ENCODE measurements at regions not wholly inside any gene's neighbourhood (a gene's known extent, or its start where the extent isn't known, plus 50 kb on each side); places are given as distances from the start of the nearest gene placed in this dataset.
"Not testable (repeated sequence)": the region's sequence is repeated elsewhere in the genome, so short reads cannot be mapped to it uniquely, and the experiment has no call there.

DNA sequence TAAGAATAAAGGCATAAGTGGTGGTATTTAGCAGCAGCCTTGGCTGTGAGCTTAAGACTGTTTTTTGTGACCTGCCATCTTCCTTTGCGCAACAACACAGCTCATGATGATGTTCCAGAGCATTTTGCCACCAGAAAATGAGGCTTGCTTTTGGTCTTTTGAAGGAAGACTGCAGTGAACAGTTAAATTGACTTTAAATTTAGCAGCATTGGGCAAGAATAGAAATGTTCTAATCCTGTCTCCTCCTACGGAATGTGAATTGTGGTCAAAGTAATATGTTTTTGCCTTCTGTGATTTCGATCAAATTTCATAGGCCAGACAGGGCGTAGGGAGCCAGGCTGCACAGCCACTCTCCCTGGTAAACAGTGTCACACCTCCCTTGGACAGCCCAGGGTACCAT is 460.7 kb upstream of the RASGRP1 start:
- no peak for DNase-seq (ENCODE audit: low read depth)

DNA sequence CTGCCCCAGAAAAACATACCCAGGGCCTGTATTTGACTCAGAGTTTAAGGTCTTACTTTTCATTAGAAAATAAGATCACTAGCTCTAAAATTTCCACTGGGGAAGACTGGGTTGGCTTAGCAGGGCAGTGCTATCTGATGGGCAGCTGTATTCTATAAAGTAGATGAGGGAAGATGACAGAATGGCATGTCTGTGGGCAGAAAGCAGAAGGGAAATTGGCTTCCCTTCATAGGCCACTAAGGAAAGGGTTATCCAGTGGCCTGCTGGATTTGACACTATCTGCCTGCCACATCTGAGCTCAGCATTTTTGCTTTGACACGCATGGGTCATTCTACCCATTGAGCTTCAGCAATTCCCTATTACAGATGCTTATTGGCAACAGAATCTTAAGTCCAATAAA is 461.3 kb upstream of the RASGRP1 start:
- no peak for DNase-seq (ENCODE audit: low read depth)

- DNase-seq (ENCODE audit: low read depth), result no peak
Observed at GRCh38 chr15:39028069-39028468, 463.5 kb upstream of the RASGRP1 start.

- DNase-seq (ENCODE audit: low read depth), result no peak
Observed at GRCh38 chr15:39029741-39030140, 465.1 kb upstream of the RASGRP1 start.

DNA sequence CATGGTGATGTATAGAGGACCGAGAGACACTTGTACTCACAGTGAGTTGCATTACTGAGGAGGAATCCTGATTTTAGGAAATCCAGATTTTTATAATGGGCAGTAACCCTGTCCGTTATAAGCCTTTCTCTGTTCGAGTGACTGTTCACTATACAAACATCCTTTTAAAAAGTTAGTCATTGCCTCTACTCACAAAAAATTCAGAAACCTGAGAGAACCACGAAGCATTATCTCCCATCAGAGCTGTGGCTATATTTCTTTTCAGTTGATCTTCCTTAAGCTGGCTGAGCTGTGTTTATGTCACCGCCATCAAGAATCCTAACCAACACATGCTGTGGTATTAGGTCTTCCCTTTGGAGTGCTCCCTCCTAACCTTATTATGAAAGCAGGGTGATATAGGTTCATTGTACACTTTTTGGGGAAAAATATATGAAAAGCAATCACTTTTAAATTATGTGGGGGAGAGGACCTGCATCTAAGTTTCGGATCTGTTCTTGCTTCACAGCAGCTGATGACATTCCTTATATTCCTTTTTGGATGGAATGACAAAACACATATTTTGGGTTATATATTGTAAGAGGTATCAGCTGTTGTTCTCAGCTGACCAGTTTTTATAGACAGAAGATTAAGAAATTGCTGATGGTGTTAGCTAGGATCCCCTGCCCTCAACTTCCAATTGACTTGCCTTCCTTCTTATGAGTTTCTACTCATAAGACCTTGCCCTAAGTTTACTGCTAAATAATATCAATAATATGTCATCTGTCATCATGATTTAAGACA is 465.9 kb upstream of the RASGRP1 start:
- no peak for DNase-seq (ENCODE audit: low read depth)

- DNase-seq (ENCODE audit: low read depth), result no peak
Observed at GRCh38 chr15:39031596-39031995, 467.0 kb upstream of the RASGRP1 start.

- DNase-seq (ENCODE audit: low read depth), result no peak
Observed at GRCh38 chr15:39034816-39035215, 470.2 kb upstream of the RASGRP1 start.

DNA sequence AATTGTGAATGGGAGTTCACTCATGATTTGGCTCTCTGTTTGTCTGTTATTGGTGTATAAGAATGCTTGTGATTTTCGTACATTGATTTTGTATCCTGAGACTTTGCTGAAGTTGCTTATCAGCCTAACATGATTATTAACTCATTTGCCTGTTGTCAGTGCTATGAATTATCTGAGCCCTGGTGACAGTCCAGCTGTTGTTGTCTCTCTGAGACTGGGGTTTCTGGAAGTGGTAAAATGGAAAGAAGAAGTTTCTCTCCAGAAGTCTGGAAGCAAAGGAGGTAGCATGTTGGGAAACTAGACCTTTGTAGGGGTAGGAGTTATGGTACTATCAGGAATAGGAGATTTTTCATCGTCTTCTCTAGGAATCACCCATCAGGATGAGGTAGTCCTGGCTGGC is 473.0 kb upstream of the RASGRP1 start:
- DNase-seq (ENCODE audit: low read depth), result not testable (repeated sequence)

DNA sequence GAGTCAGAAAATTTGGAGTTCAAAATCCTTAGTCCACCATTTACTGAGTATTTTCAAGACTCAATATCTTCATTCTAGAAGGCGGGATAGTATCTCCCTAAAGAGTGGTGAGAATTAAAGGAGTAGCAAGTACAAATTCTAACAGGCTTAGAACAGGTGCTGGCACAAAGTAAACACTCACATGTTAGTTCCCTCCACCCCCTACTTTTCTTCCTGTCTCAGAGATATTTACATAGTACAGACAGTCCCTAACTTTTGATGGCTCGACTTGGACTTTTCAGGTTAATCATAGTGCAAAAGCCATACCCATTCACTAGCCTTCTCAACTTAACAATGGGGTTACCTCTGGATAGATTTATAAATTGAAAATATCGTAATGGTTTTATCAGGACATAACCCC is 476.2 kb upstream of the RASGRP1 start:
- no peak for DNase-seq (ENCODE audit: low read depth)

DNA sequence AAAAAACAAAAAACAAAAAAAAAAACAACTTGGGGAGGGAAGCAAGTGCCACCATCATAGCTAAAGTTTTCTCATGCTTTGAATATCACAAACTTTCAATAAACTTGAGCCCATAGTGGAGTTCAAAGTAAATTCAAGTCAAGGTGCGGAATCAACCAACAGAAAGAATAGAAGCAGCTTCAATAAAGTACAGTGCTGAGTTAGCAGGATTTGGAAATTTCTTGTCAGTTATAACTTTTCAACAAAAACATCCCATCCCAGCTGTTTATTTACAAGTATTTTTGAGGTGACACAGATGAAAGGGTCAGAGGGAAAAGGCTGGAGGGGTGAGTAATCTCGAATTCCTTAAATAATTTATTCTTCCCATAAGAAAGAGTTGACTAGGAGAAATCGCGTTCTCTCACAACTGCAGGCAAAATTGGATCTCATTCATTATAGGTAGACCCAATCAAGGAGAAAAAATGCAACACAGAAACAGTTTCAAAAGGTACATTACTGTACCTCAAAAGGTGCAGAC is 477.4 kb upstream of the RASGRP1 start:
- DNase-seq (ENCODE audit: low read depth), result no peak

DNA sequence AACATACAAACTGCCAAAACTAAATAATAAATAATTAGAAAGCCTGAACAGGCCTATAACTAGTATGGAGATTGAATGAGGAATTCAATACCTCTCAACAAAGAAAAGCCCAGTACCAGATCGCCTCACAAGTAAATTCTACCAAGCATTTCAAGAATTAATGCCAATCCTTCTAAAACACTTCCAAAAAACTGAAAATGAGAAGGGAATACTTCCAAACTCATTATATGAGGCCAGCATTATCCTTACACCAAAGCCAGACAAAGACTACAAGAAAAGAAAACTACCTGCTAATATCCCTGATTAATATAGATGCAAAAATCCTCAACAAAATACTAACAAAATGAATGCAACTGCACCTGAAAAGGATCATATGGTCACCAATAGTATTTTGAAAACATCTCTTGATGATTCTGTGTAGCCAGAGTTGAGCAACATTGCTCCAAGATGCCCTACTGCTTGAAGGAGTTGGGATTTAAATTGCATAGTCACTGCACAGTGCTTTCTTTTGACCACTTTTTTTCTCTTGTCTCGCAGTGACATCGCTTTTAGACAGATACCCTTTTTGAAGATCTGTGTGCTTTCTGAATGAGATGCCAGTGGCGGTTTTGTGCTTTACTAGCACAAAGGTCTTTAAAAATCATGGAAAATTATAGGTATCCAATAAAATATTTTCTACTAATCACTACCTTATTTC is 487.2 kb upstream of the RASGRP1 start:
- DNase-seq (ENCODE audit: low read depth), result no peak

GRCh38 chr15:39052323-39052705 is 487.7 kb upstream of the RASGRP1 start:
- no peak for DNase-seq (ENCODE audit: low read depth)

DNA sequence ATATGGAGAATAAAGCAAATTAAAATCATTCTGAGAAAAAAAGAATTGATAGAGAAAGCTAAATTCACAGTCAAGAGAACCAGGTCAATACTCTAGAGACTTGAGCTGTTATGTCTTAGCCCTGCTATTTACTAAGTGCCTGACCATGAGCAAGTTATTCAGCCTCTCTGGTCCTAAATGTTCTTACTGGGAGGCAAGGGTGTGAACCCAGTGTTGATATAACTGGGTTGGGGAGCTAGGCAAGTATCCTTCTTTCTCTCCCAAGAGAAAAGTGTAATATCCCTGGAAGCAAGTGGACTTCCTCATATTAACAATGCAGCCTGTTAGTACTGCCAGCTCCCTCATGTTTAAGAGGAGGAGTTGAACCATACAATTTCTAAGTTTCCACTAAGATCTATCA is 488.9 kb upstream of the RASGRP1 start:
- DNase-seq (ENCODE audit: low read depth), result no peak

GRCh38 chr15:39054128-39054732 is 489.6 kb upstream of the RASGRP1 start:
- no peak for DNase-seq (ENCODE audit: low read depth)

- no peak for DNase-seq (ENCODE audit: low read depth)
Observed at GRCh38 chr15:39056357-39056756, 491.7 kb upstream of the RASGRP1 start.

DNA sequence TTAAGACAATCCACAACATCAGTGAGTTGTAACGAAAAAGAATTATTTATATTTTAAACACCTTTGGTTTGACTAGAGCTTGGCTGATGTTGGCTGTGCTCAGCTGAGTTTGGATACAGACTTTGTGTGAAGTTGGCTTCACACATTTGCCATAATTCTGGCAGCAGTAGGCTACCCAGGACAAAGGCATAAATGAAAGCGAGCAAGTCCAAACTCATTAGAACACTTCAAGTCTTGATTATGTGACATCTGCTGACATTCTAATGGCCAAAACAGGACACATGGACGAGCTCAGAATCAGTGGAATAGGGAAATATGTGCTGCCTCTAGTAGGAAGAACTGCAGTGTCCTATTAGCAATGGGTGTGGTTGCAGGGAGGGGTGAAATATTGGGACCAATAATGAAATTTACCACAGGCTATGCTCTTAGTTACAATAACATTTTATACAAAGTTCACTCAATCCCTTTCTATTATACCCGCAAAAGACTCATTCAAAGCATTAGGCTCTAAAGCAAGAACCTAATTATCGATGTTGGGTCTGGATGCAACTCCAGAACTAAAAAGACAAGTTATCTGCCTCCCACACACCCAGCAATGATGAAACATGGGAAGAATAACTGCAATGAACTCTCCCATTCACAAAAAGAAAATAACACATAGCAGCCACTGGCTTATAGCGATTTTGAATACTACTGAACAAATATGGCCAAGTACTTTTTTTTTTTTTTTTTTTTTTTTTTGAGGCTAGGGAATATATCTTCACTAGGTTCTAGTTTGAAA is 493.9 kb upstream of the RASGRP1 start:
- no peak for DNase-seq (ENCODE audit: low read depth)

DNA sequence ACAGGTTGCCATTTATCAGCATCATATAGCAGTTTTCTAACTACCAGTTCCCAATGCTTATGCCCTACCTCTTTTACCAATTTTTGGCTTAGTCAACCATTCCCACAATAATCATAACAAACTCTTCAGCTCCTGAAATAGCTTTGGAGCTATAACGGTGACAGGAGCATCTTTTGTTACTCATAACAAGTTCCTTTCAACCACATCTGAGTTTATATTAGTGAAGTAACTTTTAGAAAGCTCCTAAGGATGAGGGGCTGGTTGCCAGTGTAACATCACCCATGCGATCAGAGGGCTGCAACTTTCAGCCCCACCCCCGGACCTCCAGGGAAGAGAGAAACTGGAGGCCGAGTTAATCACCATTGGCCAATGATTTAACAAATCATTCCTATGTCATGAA is 495.3 kb upstream of the RASGRP1 start:
- no peak for DNase-seq (ENCODE audit: low read depth)

DNA sequence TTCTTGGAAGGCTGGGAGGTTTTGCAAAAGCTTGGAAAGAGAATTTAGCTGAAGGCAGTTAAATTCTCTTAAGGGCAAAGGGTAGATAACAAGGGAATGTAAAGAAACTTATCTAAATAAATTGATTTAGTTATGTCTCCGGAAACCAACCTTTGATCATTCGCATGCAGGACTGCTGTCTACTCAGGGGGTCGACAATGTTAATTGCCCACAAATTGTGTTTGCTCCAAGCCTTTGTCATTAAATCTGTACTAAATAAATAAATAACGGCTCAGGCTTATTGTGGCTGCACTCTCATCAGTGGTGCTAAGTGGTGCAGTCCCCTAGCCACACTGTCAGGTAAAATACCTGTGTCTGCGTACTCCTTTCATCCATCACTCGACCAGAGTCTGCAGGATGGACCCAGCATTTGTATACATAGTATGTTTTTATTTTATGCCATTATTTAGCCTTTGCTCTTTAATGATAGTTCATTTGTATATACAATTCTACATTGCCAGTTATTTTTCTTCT is 497.4 kb upstream of the RASGRP1 start:
- DNase-seq (ENCODE audit: low read depth), result no peak

GRCh38 chr15:39066677-39067076 is 502.1 kb upstream of the RASGRP1 start:
- DNase-seq (ENCODE audit: low read depth), result no peak

DNA sequence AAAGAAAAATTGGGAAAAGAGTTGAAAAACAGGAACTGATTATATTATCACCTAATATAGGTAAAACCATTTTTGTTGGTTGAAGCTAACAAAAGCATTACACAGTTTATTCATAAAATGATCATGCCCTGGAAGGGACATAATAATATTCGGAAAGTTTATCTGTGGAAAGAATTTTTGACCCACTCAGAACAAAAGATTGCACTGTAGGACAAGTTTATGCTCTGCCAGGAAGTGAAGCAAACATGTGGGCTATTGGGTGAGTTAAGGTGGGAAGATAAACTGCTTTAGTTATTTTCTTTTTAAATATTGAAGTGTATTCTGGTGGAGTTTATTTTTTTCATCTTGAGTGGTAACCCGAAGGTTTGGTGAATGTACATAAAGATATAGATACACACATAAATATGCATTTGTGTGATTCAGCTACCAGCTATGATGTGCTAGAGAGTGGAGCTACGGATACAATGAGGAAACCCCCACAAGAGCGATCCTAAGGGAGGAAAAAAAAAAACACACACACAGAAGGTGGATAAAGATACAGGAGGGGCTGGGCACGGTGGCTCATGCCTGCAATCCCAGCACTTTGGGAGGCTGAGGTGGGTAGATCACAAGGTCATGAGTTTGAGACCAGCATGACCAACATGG is 506.4 kb upstream of the THBS1 start:
- DNase-seq (ENCODE audit: low read depth), result no peak

DNA sequence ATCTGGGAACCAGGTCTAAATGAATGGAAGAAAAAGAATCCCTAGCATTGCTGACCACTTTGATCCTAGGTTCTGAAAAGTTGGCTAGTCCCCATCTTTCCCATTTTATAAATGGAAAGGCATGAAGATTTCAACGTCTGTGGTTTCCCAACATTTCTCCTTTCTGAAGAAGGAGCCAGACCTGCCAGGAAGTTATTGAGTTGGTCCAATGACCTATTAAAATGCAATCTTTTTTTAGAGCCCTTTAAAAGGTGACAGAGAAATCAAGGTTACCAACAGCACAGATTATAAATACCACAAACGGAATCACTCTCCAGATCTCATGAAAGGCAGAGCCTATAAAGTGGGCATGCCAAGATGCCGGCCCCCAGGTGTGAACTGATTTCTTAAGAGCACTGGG is 505.6 kb upstream of the THBS1 start:
- no peak for DNase-seq (ENCODE audit: low read depth)
